Kidney glomerular epithelial cell (primary cell): ENCODE measurements at regions not wholly inside any gene's neighbourhood (a gene's known extent, or its start where the extent isn't known, plus 50 kb on each side); places are given as distances from the start of the nearest gene placed in this dataset.
"Not testable (repeated sequence)": the region's sequence is repeated elsewhere in the genome, so short reads cannot be mapped to it uniquely, and the experiment has no call there.

Experiments
- DNase-seq: peaks from one replicate; lab custom pipeline; 2025; lab: John Stamatoyannopoulos, UW

GRCh38 chr1:166490437-166490991 is 323.7 kb upstream of the FAM78B start:
- DNase-seq, result no peak

GRCh38 chr1:166493765-166494164 is 327.0 kb upstream of the FAM78B start:
- DNase-seq, result not testable (repeated sequence)

GRCh38 chr1:166507347-166507746 is 331.9 kb upstream of the POGK start:
- DNase-seq, result no peak

GRCh38 chr1:166511761-166512160 is 327.5 kb upstream of the POGK start:
- DNase-seq, result no peak

GRCh38 chr1:166514067-166514466 is 325.2 kb upstream of the POGK start:
- DNase-seq, result no peak

GRCh38 chr1:166527752-166528151 is 311.5 kb upstream of the POGK start:
- DNase-seq, result no peak

GRCh38 chr1:166538646-166539045 is 300.6 kb upstream of the POGK start:
- DNase-seq, result no peak

- DNase-seq, result no peak
These were observed 295.2 kb upstream of the POGK start for GRCh38 chr1:166544036-166544435.

- no peak for DNase-seq
These were observed 294.7 kb upstream of the POGK start for GRCh38 chr1:166544561-166544960.

- DNase-seq, result no peak
These were observed 286.6 kb upstream of the POGK start for GRCh38 chr1:166552706-166553105.

GRCh38 chr1:166570954-166571353 is 268.3 kb upstream of the POGK start:
- DNase-seq, result no peak

GRCh38 chr1:166573199-166573598 is 266.1 kb upstream of the POGK start:
- DNase-seq, result no peak

- DNase-seq, result no peak
These were observed 259.4 kb upstream of the POGK start for GRCh38 chr1:166579557-166580501.

GRCh38 chr1:166588741-166589140 is 250.5 kb upstream of the POGK start:
- no peak for DNase-seq

GRCh38 chr1:166590161-166590560 is 249.1 kb upstream of the POGK start:
- no peak for DNase-seq

GRCh38 chr1:166594646-166595045 is 244.6 kb upstream of the POGK start:
- DNase-seq, result no peak

GRCh38 chr1:166597516-166597915 is 241.8 kb upstream of the POGK start:
- no peak for DNase-seq

GRCh38 chr1:166600574-166600973 is 238.7 kb upstream of the POGK start:
- no peak for DNase-seq

GRCh38 chr1:166601650-166602278 is 237.5 kb upstream of the POGK start:
- no peak for DNase-seq

GRCh38 chr1:166602801-166603200 is 236.5 kb upstream of the POGK start:
- not testable (repeated sequence) for DNase-seq

- DNase-seq, result no peak
These were observed 236.0 kb upstream of the POGK start for GRCh38 chr1:166603296-166603695.

GRCh38 chr1:166605137-166605536 is 234.1 kb upstream of the POGK start:
- DNase-seq, result no peak

GRCh38 chr1:166612886-166613285 is 226.4 kb upstream of the POGK start:
- no peak for DNase-seq
